Nephron (organoid): ENCODE measurements at regions not wholly inside any gene's neighbourhood (a gene's known extent, or its start where the extent isn't known, plus 50 kb on each side); places are given as distances from the start of the nearest gene placed in this dataset.

Source experiments
- H3K27ac Mint-ChIP-seq, 3 experiments: 2 replicates each; pipeline ENCODE4 v1.8.0; 2020; ENCODE audit warnings: mixed read lengths in 3 of 3, mild to moderate bottlenecking in 2 of 3, moderate library complexity in 1 of 3
- H3K27me3 Mint-ChIP-seq: 2 replicates; pipeline ENCODE4 v1.8.0; 2021; ENCODE audit warnings: low read depth, mild to moderate bottlenecking, moderate library complexity, mixed read lengths
- H3K36me3 Mint-ChIP-seq: 2 replicates; pipeline ENCODE4 v1.8.0; 2020; ENCODE audit warnings: low read depth, mixed read lengths
- H3K4me1 Mint-ChIP-seq: 2 replicates; pipeline ENCODE4 v1.8.0; 2020; ENCODE audit warnings: mixed read lengths
- H3K4me3 Mint-ChIP-seq, 3 experiments: 2 replicates each; pipeline ENCODE4 v1.8.0; 2020; ENCODE audit warnings: mild to moderate bottlenecking in 3 of 3, mixed read lengths in 3 of 3, moderate library complexity in 2 of 3
- H3K9me3 Mint-ChIP-seq: 2 replicates; pipeline ENCODE4 v1.8.0; 2020; ENCODE audit warnings: mixed read lengths
- CTCF ChIP-seq, 3 experiments: fragments of 200-600 bp; sonication (generic); IDR thresholded peaks; one replicate each; pipeline ENCODE4 v1.5.0; 2021; ENCODE audit warnings: antibody characterized with exemption in 3 of 3; ENCODE audit not compliant: unreplicated experiment in 3 of 3

DNA sequence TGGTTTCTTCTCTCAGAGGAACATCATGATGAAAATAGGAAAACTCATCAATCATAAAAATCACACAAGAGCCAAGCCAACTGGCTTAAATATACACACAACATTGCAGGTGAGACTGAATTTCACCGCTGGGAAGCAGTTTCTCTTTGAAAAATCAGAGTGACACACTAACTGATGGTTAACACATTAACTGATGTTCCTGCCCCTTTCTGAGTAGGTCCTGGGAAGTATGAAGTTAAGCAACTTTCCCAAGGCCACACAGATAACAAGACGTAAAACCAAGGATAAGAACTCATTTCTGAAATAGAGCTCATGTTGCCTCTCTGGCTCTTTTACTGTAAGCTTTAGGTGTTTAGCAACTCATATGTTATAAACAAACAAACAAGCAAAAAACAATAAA, 813.7 kb upstream of the HS3ST1 start:
- TF ChIP-seq CTCF (IDR thresholded peaks at IDR 0.05; ENCODE audit: unreplicated experiment in 3 of 3): no peak
- no peak overlapping the region for H3K27ac Mint-ChIP-seq
- H3K36me3 Mint-ChIP-seq: no peaks in the 10 kb centered on the region
- H3K9me3 Mint-ChIP-seq: no peaks in the 10 kb centered on the region
- no peaks in the 10 kb centered on the region for H3K4me1 Mint-ChIP-seq
- H3K27me3 Mint-ChIP-seq: peaks cover 5% of the 10 kb centered on the region
- H3K4me3 Mint-ChIP-seq: no peak overlapping the region

DNA sequence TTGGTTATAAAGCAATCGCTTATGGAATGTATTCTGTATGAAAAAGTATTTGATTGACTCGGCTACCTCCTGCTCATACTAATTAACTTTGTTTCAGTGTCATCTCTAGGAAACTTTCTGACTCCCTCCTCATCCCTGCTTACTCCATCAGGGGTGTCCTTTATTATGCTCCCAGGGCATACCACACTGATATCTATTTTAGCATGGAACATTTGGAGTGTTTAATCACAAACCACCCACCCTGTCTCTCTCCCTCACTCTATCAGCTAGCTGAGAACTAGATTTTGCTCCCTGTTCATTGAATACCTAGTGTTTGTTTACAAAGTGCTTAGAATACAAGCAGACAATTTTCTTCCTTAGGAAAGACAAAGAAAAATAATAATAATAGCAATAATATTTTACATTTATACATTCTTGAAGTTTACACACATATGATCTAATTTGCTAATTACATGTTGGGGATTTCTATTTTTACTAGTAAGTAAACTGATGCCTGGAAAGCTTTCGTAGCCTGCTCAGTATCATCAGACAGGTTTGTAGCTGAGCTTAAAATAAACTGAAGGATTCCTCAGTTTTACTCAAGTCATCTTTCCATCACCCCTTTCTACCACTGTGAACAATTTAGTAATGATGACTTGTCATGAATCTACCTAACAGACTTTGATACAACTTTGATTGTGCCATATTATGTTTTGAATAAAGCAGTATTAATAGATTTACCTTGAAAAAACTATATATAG, 811.4 kb upstream of the HS3ST1 start:
- no peaks in the 10 kb centered on the region for H3K9me3 Mint-ChIP-seq
- no peak overlapping the region for H3K4me3 Mint-ChIP-seq
- no peaks in the 10 kb centered on the region for H3K4me1 Mint-ChIP-seq
- H3K27me3 Mint-ChIP-seq: peaks cover 5% of the 10 kb centered on the region
- no peaks in the 10 kb centered on the region for H3K36me3 Mint-ChIP-seq
- no peak for TF ChIP-seq CTCF (IDR thresholded peaks at IDR 0.05; ENCODE audit: unreplicated experiment in 3 of 3)
- no peak overlapping the region for H3K27ac Mint-ChIP-seq

DNA sequence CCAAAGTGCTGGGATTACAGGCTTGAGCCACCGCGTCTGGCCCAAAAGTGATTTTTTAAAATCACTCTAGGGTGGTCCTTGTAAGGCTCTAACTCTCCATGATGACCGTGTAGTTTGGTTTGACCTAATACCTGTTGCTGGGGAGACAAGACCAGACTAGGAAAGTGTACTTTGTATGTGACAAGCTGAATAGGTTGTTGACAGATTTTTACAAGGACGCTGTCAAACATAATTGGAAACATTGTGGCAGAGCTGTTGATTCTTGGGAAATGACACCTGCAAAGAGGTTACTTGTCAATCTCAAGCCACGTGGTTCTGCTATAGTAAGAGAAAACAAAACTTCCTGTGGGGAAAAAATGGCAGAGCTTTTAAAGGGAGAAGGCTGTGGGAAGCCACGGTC, 802.4 kb upstream of the HS3ST1 start:
- Mint-ChIP-seq H3K27ac (no peak overlapping the region), H3K4me1 (no peaks in the 10 kb centered on the region), H3K9me3 (no peaks in the 10 kb centered on the region), H3K27me3 (no peaks in the 10 kb centered on the region), H3K36me3 (no peaks in the 10 kb centered on the region), H3K4me3 (no peak overlapping the region)
- no peak for TF ChIP-seq CTCF (IDR thresholded peaks at IDR 0.05; ENCODE audit: unreplicated experiment in 3 of 3)

DNA sequence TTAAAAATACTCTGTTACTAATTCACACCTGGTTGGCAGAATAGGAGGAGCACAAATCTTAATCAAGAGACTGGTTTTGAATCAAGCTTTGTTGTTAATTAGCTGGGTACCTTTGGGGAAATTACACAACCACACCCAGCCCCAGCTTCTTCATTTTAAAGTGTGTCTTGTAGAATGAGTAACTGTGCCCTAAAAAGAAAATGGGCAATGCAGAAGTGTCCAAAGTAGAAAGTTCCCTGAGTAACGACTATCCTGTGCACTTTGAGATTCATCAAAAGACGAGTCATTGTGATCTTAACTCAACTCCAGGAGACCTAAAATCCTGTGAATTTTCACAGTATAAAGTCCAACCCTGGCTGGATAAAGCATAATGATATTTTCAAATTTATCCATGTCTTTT, 792.3 kb upstream of the HS3ST1 start:
- Mint-ChIP-seq H3K9me3 (no peaks in the 10 kb centered on the region), H3K27me3 (no peaks in the 10 kb centered on the region), H3K27ac (no peak overlapping the region)

GRCh38 chr4:12211636-12212035, 782.9 kb upstream of the HS3ST1 start:
- no peaks in the 10 kb centered on the region for H3K36me3 Mint-ChIP-seq
- H3K27me3 Mint-ChIP-seq: no peaks in the 10 kb centered on the region
- no peaks in the 10 kb centered on the region for H3K9me3 Mint-ChIP-seq
- H3K27ac Mint-ChIP-seq: no peak overlapping the region
- TF ChIP-seq CTCF (IDR thresholded peaks at IDR 0.05; ENCODE audit: unreplicated experiment in 3 of 3): no peak
- no peak overlapping the region for H3K4me3 Mint-ChIP-seq
- no peaks in the 10 kb centered on the region for H3K4me1 Mint-ChIP-seq

More for the DNA sequence above, 792.3 kb upstream of the HS3ST1 start:
- Mint-ChIP-seq H3K4me3 (no peak overlapping the region), H3K4me1 (no peaks in the 10 kb centered on the region), H3K36me3 (no peaks in the 10 kb centered on the region)
- TF ChIP-seq CTCF (IDR thresholded peaks at IDR 0.05; ENCODE audit: unreplicated experiment in 3 of 3): no peak

GRCh38 chr4:12207396-12207795, 778.7 kb upstream of the HS3ST1 start:
- H3K4me3 Mint-ChIP-seq: no peak overlapping the region
- H3K9me3 Mint-ChIP-seq: no peaks in the 10 kb centered on the region
- no peaks in the 10 kb centered on the region for H3K27me3 Mint-ChIP-seq
- no peak for TF ChIP-seq CTCF (IDR thresholded peaks at IDR 0.05; ENCODE audit: unreplicated experiment in 3 of 3)
- H3K27ac Mint-ChIP-seq: no peak overlapping the region
- H3K36me3 Mint-ChIP-seq: no peaks in the 10 kb centered on the region
- no peaks in the 10 kb centered on the region for H3K4me1 Mint-ChIP-seq
